Endothelial cell of umbilical vein (primary cell): ENCODE measurements at regions not wholly inside any gene's neighbourhood (a gene's known extent, or its start where the extent isn't known, plus 50 kb on each side); places are given as distances from the start of the nearest gene placed in this dataset.
"Not testable (repeated sequence)": the region's sequence is repeated elsewhere in the genome, so short reads cannot be mapped to it uniquely, and the experiment has no call there.

ENCODE experiments used
- BruUV-seq: library from RNA; stranded (reverse); fragments of 400-500 nt; replicated peaks from 2 replicates; lab custom pipeline; 2021; lab: Mats Ljungman, UMichigan
- CTCF ChIA-PET: fragments of 300-600, 350-600 bp; sonication (Branson Sonifier 250); formaldehyde crosslinking; loops from one replicate; lab custom pipeline; 2021; ENCODE audit warnings: antibody characterized with exemption, inconsistent platforms; lab: Charles Lee
- POLR2A ChIA-PET: fragments of 300-600, 350-600 bp; sonication (Branson Sonifier 250); formaldehyde crosslinking; loops from one replicate; lab custom pipeline; 2021; ENCODE audit warnings: antibody characterized with exemption, inconsistent platforms; lab: Charles Lee
- DNase-seq: peaks from one replicate; pipeline ENCODE4 v3.0.0-alpha.2; 2011; ENCODE audit warnings: low read depth, low spot score
- FAIRE-seq: peaks from 2 replicates; lab custom pipeline; 2011; peaks lifted over from hg19 to GRCh38; lab: Jason Lieb, UNC
- H2AFZ ChIP-seq: 2 replicates; pipeline ENCODE4 v1.6.0; 2012; ENCODE audit warnings: low read depth, low read length, control low read depth, inconsistent platforms
- H3K27ac ChIP-seq: 2 replicates; pipeline ENCODE4 v1.5.1; 2011; ENCODE audit warnings: low read depth, mild to moderate bottlenecking, control low read depth, low read length, moderate library complexity; ENCODE audit not compliant: insufficient read depth
- H3K27me3 ChIP-seq, 2 experiments: 2 replicates each; pipeline versions ENCODE4 v1.6.0 to v1.6.1; 2011; ENCODE audit warnings: low read length in 2 of 2, mixed read lengths in 1 of 2; ENCODE audit not compliant: control insufficient read depth in 2 of 2, insufficient read depth in 2 of 2
- H3K36me3 ChIP-seq, 2 experiments: 2 replicates in 1 of 2; 3 replicates in 1 of 2; pipeline ENCODE4 v1.5.1; 2011; ENCODE audit warnings: low read length in 2 of 2, mild to moderate bottlenecking in 1 of 2, moderate library complexity in 1 of 2; ENCODE audit not compliant: control insufficient read depth in 2 of 2, insufficient read depth in 2 of 2; ENCODE audit errors: extremely low read depth in 1 of 2
- H3K4me1 ChIP-seq: 3 replicates; pipeline ENCODE4 v1.5.1; 2011; ENCODE audit warnings: mild to moderate bottlenecking, low read length; ENCODE audit not compliant: control insufficient read depth, insufficient read depth; ENCODE audit errors: extremely low read depth
- H3K4me2 ChIP-seq: 2 replicates; pipeline ENCODE4 v1.6.1; 2011; ENCODE audit warnings: low read length, control low read depth, mixed read lengths; ENCODE audit not compliant: insufficient read depth
- H3K4me3 ChIP-seq, 3 experiments: fragments of 200-600 bp in 1 of 3; sonication (generic), shearing (Covaris generic) in 1 of 3; replicated peaks in 1 of 3; 2 replicates each; pipeline ENCODE4 v1.5.1; 2011 to 2016; ENCODE audit warnings: control low read depth in 3 of 3, low read length in 3 of 3, mild to moderate bottlenecking in 2 of 3, inconsistent platforms in 1 of 3, low read depth in 1 of 3, moderate library complexity in 1 of 3; ENCODE audit not compliant: insufficient read depth in 1 of 3
- H3K79me2 ChIP-seq: 2 replicates; pipeline ENCODE4 v1.6.0; 2012; ENCODE audit warnings: low read length, inconsistent platforms; ENCODE audit not compliant: control insufficient read depth, insufficient read depth
- H3K9ac ChIP-seq: replicated peaks from 2 replicates; pipeline ENCODE3; 2011; ENCODE audit warnings: low read length, control low read depth; ENCODE audit not compliant: insufficient read depth; ENCODE audit errors: extremely low read depth
- H3K9me1 ChIP-seq: replicated peaks from 3 replicates; pipeline ENCODE4 v1.6.0; 2011; ENCODE audit warnings: mild to moderate bottlenecking, low read length; ENCODE audit not compliant: control insufficient read depth, insufficient read depth; ENCODE audit errors: extremely low read depth
- H3K9me3 ChIP-seq: replicated peaks from 2 replicates; pipeline ENCODE4 v1.5.1; 2012; ENCODE audit warnings: low read length, inconsistent platforms; ENCODE audit not compliant: control insufficient read depth, insufficient read depth
- H4K20me1 ChIP-seq: replicated peaks from 2 replicates; pipeline ENCODE3; 2011; ENCODE audit warnings: mild to moderate bottlenecking, low read length; ENCODE audit not compliant: control insufficient read depth, insufficient read depth; ENCODE audit errors: extremely low read depth
- dilution Hi-C: fragments of 300-500 bp; cut with MboI; formaldehyde crosslinking; loops from one replicate; pipeline ENCODE4 v1.15.0; 2019; ENCODE audit warnings: low sequenced_read_pairs; ENCODE audit not compliant: extremely low pct_ligation_motif_present
- intact Hi-C: fragments of 100-400 bp; cut with micrococcal nuclease; formaldehyde crosslinking; loops from one replicate; pipeline ENCODE4 v1.10.0; 2022

- H3K4me3 ChIP-seq, H2AFZ ChIP-seq, POLR2A ChIA-PET, H3K27me3 ChIP-seq, DNase-seq, H3K79me2 ChIP-seq, BruUV-seq, H3K9ac ChIP-seq, H3K36me3 ChIP-seq, H4K20me1 ChIP-seq, H3K9me3 ChIP-seq, intact Hi-C loops, FAIRE-seq, dilution Hi-C loops, CTCF ChIA-PET, H3K4me2 ChIP-seq, H3K9me1 ChIP-seq, H3K4me1 ChIP-seq, H3K27ac ChIP-seq: not testable (repeated sequence)
These were observed 354.9 kb upstream of the ANKRD20A1 start for GRCh38 chr9:67503728-67504369.

GRCh38 chr9:67492028-67492427 is 366.7 kb upstream of the ANKRD20A1 start:
- H4K20me1 ChIP-seq, FAIRE-seq, intact Hi-C loops, CTCF ChIA-PET, BruUV-seq, H2AFZ ChIP-seq, H3K9me3 ChIP-seq, H3K27ac ChIP-seq, H3K4me2 ChIP-seq, H3K9ac ChIP-seq, dilution Hi-C loops, H3K9me1 ChIP-seq, H3K4me1 ChIP-seq, POLR2A ChIA-PET, H3K36me3 ChIP-seq, H3K4me3 ChIP-seq, DNase-seq, H3K27me3 ChIP-seq, H3K79me2 ChIP-seq: not testable (repeated sequence)

- BruUV-seq, dilution Hi-C loops: not testable (repeated sequence)
These were observed 381.3 kb upstream of the ANKRD20A1 start for GRCh38 chr9:67477465-67477864.

GRCh38 chr9:67470739-67471138 is 388.0 kb upstream of the ANKRD20A1 start:
- DNase-seq, H3K27me3 ChIP-seq, FAIRE-seq, H3K4me1 ChIP-seq, H3K27ac ChIP-seq, H3K4me2 ChIP-seq, H3K9me3 ChIP-seq, BruUV-seq, H4K20me1 ChIP-seq, H3K36me3 ChIP-seq, H3K4me3 ChIP-seq, POLR2A ChIA-PET, H3K9me1 ChIP-seq, CTCF ChIA-PET, dilution Hi-C loops, H3K79me2 ChIP-seq, intact Hi-C loops, H3K9ac ChIP-seq, H2AFZ ChIP-seq: not testable (repeated sequence)

More at GRCh38 chr9:67477465-67477864, 381.3 kb upstream of the ANKRD20A1 start:
- H3K9me1 ChIP-seq, H3K9me3 ChIP-seq, CTCF ChIA-PET, intact Hi-C loops, H4K20me1 ChIP-seq, H3K36me3 ChIP-seq, H3K27me3 ChIP-seq, DNase-seq, H3K27ac ChIP-seq, H3K4me3 ChIP-seq, H3K4me1 ChIP-seq, POLR2A ChIA-PET, H3K79me2 ChIP-seq, H2AFZ ChIP-seq, FAIRE-seq, H3K9ac ChIP-seq, H3K4me2 ChIP-seq: not testable (repeated sequence)
